Sigmoid colon (tissue), 4 donors: ENCODE measurements at regions not wholly inside any gene's neighbourhood (a gene's known extent, or its start where the extent isn't known, plus 50 kb on each side); places are given as distances from the start of the nearest gene placed in this dataset.

Experiments
- CTCF ChIP-seq, 4 experiments: fragments of 450-650 bp in 3 of 4; fragments of 200-600 bp in 1 of 4; IDR thresholded peaks; one replicate each; pipeline ENCODE4 v1.5.1; 2016 to 2019; ENCODE audit warnings: antibody characterized with exemption in 4 of 4, mild to moderate bottlenecking in 3 of 4, moderate library complexity in 2 of 4
- EP300 ChIP-seq, 4 donors: sonication (generic); formaldehyde crosslinking; IDR thresholded peaks; one replicate each; pipeline ENCODE4 v1.6.1; 2017; ENCODE audit warnings: antibody characterized with exemption in 4 of 4
- POLR2A ChIP-seq, 2 donors: fragments of 450-650 bp; IDR thresholded peaks; one replicate each; pipeline ENCODE4 v1.6.1; 2016; ENCODE audit warnings: antibody characterized with exemption in 2 of 2, mild to moderate bottlenecking in 2 of 2, moderate library complexity in 2 of 2
- POLR2AphosphoS5 ChIP-seq, 4 donors: sonication (generic); formaldehyde crosslinking; IDR thresholded peaks; one replicate each; pipeline ENCODE4 v1.6.1; 2017; ENCODE audit warnings: antibody characterized with exemption in 4 of 4

GRCh38 chr2:12844511-12844910 is 127.8 kb downstream of the TRIB2 start:
- TF ChIP-seq CTCF (IDR thresholded peaks at IDR 0.05) = no peak
- TF ChIP-seq POLR2A (IDR thresholded peaks at IDR 0.05) = no peak
- no peak for TF ChIP-seq POLR2AphosphoS5 (IDR thresholded peaks at IDR 0.05)
- no peak for TF ChIP-seq EP300 (IDR thresholded peaks at IDR 0.05)
